K562 (cell line): ENCODE measurements at regions not wholly inside any gene's neighbourhood (a gene's known extent, or its start where the extent isn't known, plus 50 kb on each side); places are given as distances from the start of the nearest gene placed in this dataset.

ENCODE experiments used
- ATAC-seq: fragments of 200-7000 bp; cut with Tn5 transposase; 3 replicates; pipeline ENCODE4 v1.9.1; 2020; ENCODE audit warnings: moderate library complexity
- BruUV-seq: library from RNA; stranded (reverse); fragments of 400-500 nt; replicated peaks from 2 replicates; lab custom pipeline; 2021; lab: Mats Ljungman, UMichigan
- CTCF ChIA-PET: fragments of 300-600 bp; formaldehyde crosslinking; extraction: SDS; loops from one replicate; lab custom pipeline; 2021; ENCODE audit warnings: low intra/inter-chr PET ratio; lab: Yijun Ruan, JAX
- POLR2A ChIA-PET: fragments of 300-600, 350-650 bp; sonication (Branson Sonifier 250); formaldehyde crosslinking; extraction: SDS; loops from one replicate; lab custom pipeline; 2021; ENCODE audit warnings: antibody characterized with exemption, inconsistent platforms; lab: Yijun Ruan, JAX
- DNase-seq, 4 experiments: peaks; one replicate each; pipeline versions ENCODE4 v3.0.0 to v3.0.0-alpha.2; 2011 to 2018; ENCODE audit warnings: low spot score in 3 of 4, mixed read lengths in 3 of 4; ENCODE audit errors: extremely low read depth in 1 of 4
- FAIRE-seq: peaks from 2 replicates; lab custom pipeline; 2011; peaks lifted over from hg19 to GRCh38; lab: Jason Lieb, UNC
- H2AFZ ChIP-seq: 2 replicates; pipeline ENCODE4 v1.6.0; 2011; ENCODE audit warnings: low read depth, low read length, control low read depth, inconsistent platforms
- H3K27ac ChIP-seq: fragments of 200-600 bp; 3 replicates; pipeline ENCODE4 v1.8.0; 2011; ENCODE audit warnings: low read depth, mild to moderate bottlenecking, control low read depth, inconsistent platforms, low read length, moderate library complexity, mixed read lengths; ENCODE audit errors: extremely low read depth
- H3K27me3 ChIP-seq, 2 experiments: fragments of 300-600 bp in 1 of 2; 2 replicates in 1 of 2; 3 replicates in 1 of 2; pipeline versions ENCODE4 v1.6.0 to v1.8.0; 2011; ENCODE audit warnings: inconsistent platforms in 2 of 2, low read length in 2 of 2, mild to moderate bottlenecking in 1 of 2, mixed read lengths in 1 of 2, moderate library complexity in 1 of 2; ENCODE audit not compliant: control insufficient read depth in 2 of 2, insufficient read depth in 2 of 2
- H3K36me3 ChIP-seq: fragments of 300-600 bp; 3 replicates; pipeline ENCODE4 v1.8.0; 2011; ENCODE audit warnings: mild to moderate bottlenecking, low read length, inconsistent platforms; ENCODE audit not compliant: control insufficient read depth, insufficient read depth
- H3K4me1 ChIP-seq, 2 experiments: fragments of 200-600 bp in 1 of 2; replicated peaks in 1 of 2; 2 replicates in 1 of 2; 3 replicates in 1 of 2; pipeline versions ENCODE4 v1.5.1 to v1.8.0; 2011; ENCODE audit warnings: inconsistent platforms in 2 of 2, low read length in 2 of 2, mild to moderate bottlenecking in 1 of 2, mixed read lengths in 1 of 2, moderate library complexity in 1 of 2; ENCODE audit not compliant: control insufficient read depth in 2 of 2, insufficient read depth in 2 of 2
- H3K4me2 ChIP-seq: 2 replicates; pipeline ENCODE4 v1.6.1; 2011; ENCODE audit warnings: low read length, control low read depth, inconsistent platforms, mixed read lengths; ENCODE audit not compliant: insufficient read depth
- H3K4me3 ChIP-seq: fragments of 200-600 bp; sonication (generic), shearing (Covaris generic); 2 replicates; pipeline ENCODE4 v1.5.1; 2016; ENCODE audit warnings: control low read depth, inconsistent platforms
- H3K79me2 ChIP-seq: fragments of 200-600 bp; 3 replicates; pipeline ENCODE4 v1.8.0; 2011; ENCODE audit warnings: low read length, inconsistent platforms; ENCODE audit not compliant: control insufficient read depth, insufficient read depth
- H3K9ac ChIP-seq, 2 experiments: 2 replicates each; pipeline versions ENCODE4 v1.6.0 to v1.6.1; 2011; ENCODE audit warnings: low read depth in 2 of 2, low read length in 2 of 2, control low read depth in 1 of 2, inconsistent platforms in 1 of 2, mild to moderate bottlenecking in 1 of 2, mixed read lengths in 1 of 2; ENCODE audit not compliant: insufficient read depth in 1 of 2
- H3K9me1 ChIP-seq: one replicate; pipeline ENCODE4 v1.6.0; 2011; ENCODE audit warnings: inconsistent platforms, mild to moderate bottlenecking, low read length, moderate library complexity; ENCODE audit not compliant: control insufficient read depth, insufficient read depth
- H3K9me3 ChIP-seq: replicated peaks from 2 replicates; pipeline ENCODE4 v1.5.1; 2011; ENCODE audit warnings: low read depth, low read length, inconsistent platforms; ENCODE audit not compliant: control insufficient read depth, insufficient read depth
- H4K20me1 ChIP-seq: replicated peaks from 2 replicates; pipeline ENCODE4 v1.6.1; 2011; ENCODE audit warnings: low read length, inconsistent platforms, mixed read lengths; ENCODE audit not compliant: control insufficient read depth, insufficient read depth
- BRF2 ChIP-seq: IDR thresholded peaks from 3 replicates; pipeline ENCODE4 v1.6.1; 2011; ENCODE audit warnings: borderline replicate concordance, mild to moderate bottlenecking; ENCODE audit not compliant: insufficient read length, insufficient read depth
- CCNT2 ChIP-seq: IDR thresholded peaks from 2 replicates; pipeline ENCODE4 v1.6.1; 2011; ENCODE audit warnings: borderline replicate concordance, low read depth, mild to moderate bottlenecking, moderate library complexity, mixed read lengths, low read length; ENCODE audit not compliant: insufficient read length; ENCODE audit errors: extremely low read depth
- COPS2 ChIP-seq: fragments of 450-650 bp; conservative IDR thresholded peaks from 2 replicates; pipeline ENCODE4 v1.6.1; 2016; ENCODE audit warnings: mild to moderate bottlenecking, moderate library complexity
- ID3 ChIP-seq, 2 experiments: fragments of 250-450 bp in 1 of 2; fragments of 450-650 bp in 1 of 2; sonication (Bioruptor Pico) in 1 of 2; IDR thresholded peaks; 2 replicates each; pipeline versions ENCODE4 v1.6.1 to v1.8.0; 2016 to 2021; ENCODE audit warnings: mild to moderate bottlenecking in 2 of 2, moderate library complexity in 2 of 2, missing compliant biosample characterization in 1 of 2, missing genetic modification characterization in 1 of 2
- PHF20 ChIP-seq: fragments of 450-650 bp; IDR thresholded peaks from 2 replicates; pipeline ENCODE4 v1.6.1; 2018; ENCODE audit not compliant: partially characterized antibody
- SMAD1 ChIP-seq: fragments of 150-350 bp; IDR thresholded peaks from 2 replicates; pipeline ENCODE4 v1.6.1; 2014; ENCODE audit warnings: low read length, low read depth; ENCODE audit not compliant: partially characterized antibody
- SRSF1 ChIP-seq: fragments of 200-400 bp; formaldehyde crosslinking; IDR thresholded peaks from 2 replicates; pipeline ENCODE4 v1.6.1; 2017; ENCODE audit warnings: mild to moderate bottlenecking, low read depth, low read length, moderate library complexity
- TBL1XR1 ChIP-seq, 2 experiments: IDR thresholded peaks; 2 replicates each; pipeline ENCODE4 v1.6.1; 2012; ENCODE audit warnings: improper control_type of control experiment in 2 of 2, low read length in 2 of 2, mild to moderate bottlenecking in 1 of 2
- TRIM24 ChIP-seq, 2 experiments: fragments of 450-650 bp; IDR thresholded peaks; 2 replicates each; pipeline ENCODE4 v1.6.1; 2016
- USF2 ChIP-seq: sonication (generic); formaldehyde crosslinking; IDR thresholded peaks from 2 replicates; pipeline ENCODE4 v1.5.0; 2020; ENCODE audit warnings: missing genetic modification reagents
- ZNF124 ChIP-seq: sonication (generic); formaldehyde crosslinking; IDR thresholded peaks from 2 replicates; pipeline ENCODE4 v1.8.1; 2022; ENCODE audit warnings: missing genetic modification reagents
- ZNF512 ChIP-seq: IDR thresholded peaks from 2 replicates; pipeline ENCODE4 v1.6.1; 2016; ENCODE audit warnings: missing genetic modification characterization, missing compliant biosample characterization
- WGBS: fragments of 100-300 bp; shearing (Covaris generic); methylation state at CpG from one replicate; pipeline ENCODE4 v1.1.6; 2016; ENCODE audit warnings: low coverage, mixed read lengths; ENCODE audit not compliant: insufficient coverage; ENCODE audit errors: missing lambda C conversion rate; 5-methylcytosine and 5-hydroxymethylcytosine counted together
- in situ Hi-C: fragments of 300-500 bp; cut with MboI; formaldehyde crosslinking; loops from 4 replicates; pipeline ENCODE4 v1.15.0; 2018; ENCODE audit warnings: inconsistent platforms, mixed read lengths
- intact Hi-C: fragments of 100-400 bp; cut with micrococcal nuclease; formaldehyde crosslinking; loops from 2 replicates; pipeline ENCODE4 v1.14.2; 2022
- TF ChIP-seq, protein P1 (sequence below): fragments of 450-650 bp; IDR thresholded peaks from one replicate; pipeline ENCODE4 v1.6.1; 2018; ENCODE audit warnings: mild to moderate bottlenecking, moderate library complexity; ENCODE audit not compliant: partially characterized antibody

- H3K9me1 ChIP-seq: no peaks in the 10 kb centered on the region
- no peak for DNase-seq
- no peaks in the 10 kb centered on the region for H3K36me3 ChIP-seq
- no peaks in the 10 kb centered on the region for H3K9me3 ChIP-seq
- in situ Hi-C loops: no loop called here
- POLR2A ChIA-PET: no interaction called here
- no peak overlapping the region for H3K9ac ChIP-seq
- 0% methylated on average over 3 of the region's 3 CpGs for WGBS
- FAIRE-seq: no peak
- TF ChIP-seq SRSF1 (no peak), TRIM24 (IDR thresholded peaks at IDR 0.05) (no peak), COPS2 (no peak), ID3 (CRISPR knock-in tag; IDR thresholded peaks at IDR 0.05) (no peak), ID3 (tag; IDR thresholded peaks at IDR 0.05) (no peak), USF2 (CRISPR knock-in tag) (no peak), ZNF512 (tag) (no peak), PHF20 (no peak), ZNF124 (CRISPR knock-in tag) (no peak), CCNT2 (no peak), SMAD1 (no peak), TBL1XR1 (IDR thresholded peaks at IDR 0.05; ENCODE audit: low read length in 2 of 2) (no peak), BRF2 (no peak)
- TF ChIP-seq, protein P1, sequence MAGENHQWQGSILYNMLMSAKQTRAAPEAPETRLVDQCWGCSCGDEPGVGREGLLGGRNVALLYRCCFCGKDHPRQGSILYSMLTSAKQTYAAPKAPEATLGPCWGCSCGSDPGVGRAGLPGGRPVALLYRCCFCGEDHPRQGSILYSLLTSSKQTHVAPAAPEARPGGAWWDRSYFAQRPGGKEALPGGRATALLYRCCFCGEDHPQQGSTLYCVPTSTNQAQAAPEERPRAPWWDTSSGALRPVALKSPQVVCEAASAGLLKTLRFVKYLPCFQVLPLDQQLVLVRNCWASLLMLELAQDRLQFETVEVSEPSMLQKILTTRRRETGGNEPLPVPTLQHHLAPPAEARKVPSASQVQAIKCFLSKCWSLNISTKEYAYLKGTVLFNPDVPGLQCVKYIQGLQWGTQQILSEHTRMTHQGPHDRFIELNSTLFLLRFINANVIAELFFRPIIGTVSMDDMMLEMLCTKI: no peak
- TF ChIP-seq, all 486 proteins: peak for 0
- no peaks in the 10 kb centered on the region for H3K4me1 ChIP-seq
- no peaks in the 10 kb centered on the region for H4K20me1 ChIP-seq
- no peaks in the 10 kb centered on the region for H3K79me2 ChIP-seq
- ATAC-seq: no peak
- no peak overlapping the region for H3K4me3 ChIP-seq
- no peak overlapping the region for H3K4me2 ChIP-seq
- no peak overlapping the region for H2AFZ ChIP-seq
- CTCF ChIA-PET: no interaction called here
- H3K27ac ChIP-seq: no peak overlapping the region
- BruUV-seq: no TSS peak
- intact Hi-C loops: no loop called here
- H3K27me3 ChIP-seq: no peaks in the 10 kb centered on the region
These were observed 594.4 kb downstream of the TOX3 start for GRCh38 chr16:51952500-51952899.
